Esophagus squamous epithelium (tissue), 5 donors: ENCODE measurements at regions not wholly inside any gene's neighbourhood (a gene's known extent, or its start where the extent isn't known, plus 50 kb on each side); places are given as distances from the start of the nearest gene placed in this dataset.

Source experiments
- DNase-seq: peaks from one replicate; lab custom pipeline; 2025; lab: John Stamatoyannopoulos, UW
- H3K27ac ChIP-seq, 4 donors: fragments of 200-600 bp; sonication (generic); one replicate each; pipeline ENCODE4 v1.5.1; 2016 to 2019; ENCODE audit warnings: mild to moderate bottlenecking in 1 of 4
- H3K27me3 ChIP-seq, 4 donors: fragments of 200-600 bp; sonication (generic); 1 replicate in 3 of 4; 2 replicates in 1 of 4; pipeline versions ENCODE4 v1.5.1 to v1.6.0; 2017 to 2021; ENCODE audit warnings: antibody characterized with exemption in 1 of 4
- H3K36me3 ChIP-seq, 3 donors: fragments of 200-600 bp; sonication (generic); one replicate each; pipeline ENCODE4 v1.5.1; 2016 to 2019
- H3K4me1 ChIP-seq, 3 donors: fragments of 200-600 bp; sonication (generic); one replicate each; pipeline ENCODE4 v1.5.1; 2017 to 2019
- H3K4me3 ChIP-seq, 4 donors: fragments of 200-600 bp; sonication (generic); 1 replicate in 3 of 4; 2 replicates in 1 of 4; pipeline ENCODE4 v1.5.1; 2016 to 2019; ENCODE audit warnings: mild to moderate bottlenecking in 2 of 4, moderate library complexity in 1 of 4
- H3K9me3 ChIP-seq, 3 donors: fragments of 200-600 bp; sonication (generic); one replicate each; pipeline ENCODE4 v1.5.1; 2016 to 2019
- POLR2A ChIP-seq, 4 donors: fragments of 450-650 bp; IDR thresholded peaks; one replicate each; pipeline ENCODE4 v1.6.1; 2017; ENCODE audit warnings: antibody characterized with exemption in 4 of 4, mild to moderate bottlenecking in 4 of 4, moderate library complexity in 3 of 4
- WGBS, 2 donors: methylation state at CpG; one replicate each; pipeline ENCODE4 v1.1.5; 2018; 5-methylcytosine and 5-hydroxymethylcytosine counted together
- intact Hi-C: fragments of 100-400 bp; cut with DNase I; formaldehyde crosslinking; loops from one replicate; pipeline ENCODE4 v1.15.0; 2022
- TF ChIP-seq, protein P1 (sequence below), 6 experiments: fragments of 450-650 bp in 4 of 6; fragments of 200-600 bp in 2 of 6; sonication (generic) in 2 of 6; IDR thresholded peaks; one replicate each; pipeline ENCODE4 v1.5.1; 2016 to 2019; ENCODE audit warnings: antibody characterized with exemption in 6 of 6, mild to moderate bottlenecking in 4 of 6, moderate library complexity in 4 of 6
- donor health status: DM: yes; HTN: yes; CAD: no.

GRCh38 chr22:22768885-22769284, 118.7 kb upstream of the IGLL5 start:
- Histone ChIP-seq H3K9me3 (no peaks in the 10 kb centered on the region), H3K27ac (no peak overlapping the region), H3K36me3 (no peaks in the 10 kb centered on the region), H3K4me3 (no peak overlapping the region), H3K4me1 (no peaks in the 10 kb centered on the region), H3K27me3 (peaks cover 0 to 37% (median 0%) of the 10 kb centered on the region in 4 donors)
- no peak for DNase-seq
- intact Hi-C loops, result no loop called here
- TF ChIP-seq, protein P1, sequence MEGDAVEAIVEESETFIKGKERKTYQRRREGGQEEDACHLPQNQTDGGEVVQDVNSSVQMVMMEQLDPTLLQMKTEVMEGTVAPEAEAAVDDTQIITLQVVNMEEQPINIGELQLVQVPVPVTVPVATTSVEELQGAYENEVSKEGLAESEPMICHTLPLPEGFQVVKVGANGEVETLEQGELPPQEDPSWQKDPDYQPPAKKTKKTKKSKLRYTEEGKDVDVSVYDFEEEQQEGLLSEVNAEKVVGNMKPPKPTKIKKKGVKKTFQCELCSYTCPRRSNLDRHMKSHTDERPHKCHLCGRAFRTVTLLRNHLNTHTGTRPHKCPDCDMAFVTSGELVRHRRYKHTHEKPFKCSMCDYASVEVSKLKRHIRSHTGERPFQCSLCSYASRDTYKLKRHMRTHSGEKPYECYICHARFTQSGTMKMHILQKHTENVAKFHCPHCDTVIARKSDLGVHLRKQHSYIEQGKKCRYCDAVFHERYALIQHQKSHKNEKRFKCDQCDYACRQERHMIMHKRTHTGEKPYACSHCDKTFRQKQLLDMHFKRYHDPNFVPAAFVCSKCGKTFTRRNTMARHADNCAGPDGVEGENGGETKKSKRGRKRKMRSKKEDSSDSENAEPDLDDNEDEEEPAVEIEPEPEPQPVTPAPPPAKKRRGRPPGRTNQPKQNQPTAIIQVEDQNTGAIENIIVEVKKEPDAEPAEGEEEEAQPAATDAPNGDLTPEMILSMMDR (IDR thresholded peaks at IDR 0.05), result no peak
- no peak for TF ChIP-seq POLR2A (IDR thresholded peaks at IDR 0.05)
- 60 to 88% methylated on average over 2 of the region's 2 CpGs for WGBS, 2 donors

GRCh38 chr22:22769434-22770279, 118.0 kb upstream of the IGLL5 start:
- Histone ChIP-seq H3K9me3 (no peaks in the 10 kb centered on the region), H3K4me1 (no peaks in the 10 kb centered on the region), H3K4me3 (no peak overlapping the region), H3K36me3 (no peaks in the 10 kb centered on the region), H3K27ac (no peak overlapping the region), H3K27me3 (peaks cover 0 to 37% (median 0%) of the 10 kb centered on the region in 4 donors)
- intact Hi-C loops, result no loop called here
- no peak for DNase-seq
- 55 to 59% methylated on average over 3 of the region's 4 CpGs for WGBS, 2 donors
- TF ChIP-seq POLR2A (IDR thresholded peaks at IDR 0.05), result no peak
- TF ChIP-seq, protein P1 (IDR thresholded peaks at IDR 0.05), result no peak

DNA sequence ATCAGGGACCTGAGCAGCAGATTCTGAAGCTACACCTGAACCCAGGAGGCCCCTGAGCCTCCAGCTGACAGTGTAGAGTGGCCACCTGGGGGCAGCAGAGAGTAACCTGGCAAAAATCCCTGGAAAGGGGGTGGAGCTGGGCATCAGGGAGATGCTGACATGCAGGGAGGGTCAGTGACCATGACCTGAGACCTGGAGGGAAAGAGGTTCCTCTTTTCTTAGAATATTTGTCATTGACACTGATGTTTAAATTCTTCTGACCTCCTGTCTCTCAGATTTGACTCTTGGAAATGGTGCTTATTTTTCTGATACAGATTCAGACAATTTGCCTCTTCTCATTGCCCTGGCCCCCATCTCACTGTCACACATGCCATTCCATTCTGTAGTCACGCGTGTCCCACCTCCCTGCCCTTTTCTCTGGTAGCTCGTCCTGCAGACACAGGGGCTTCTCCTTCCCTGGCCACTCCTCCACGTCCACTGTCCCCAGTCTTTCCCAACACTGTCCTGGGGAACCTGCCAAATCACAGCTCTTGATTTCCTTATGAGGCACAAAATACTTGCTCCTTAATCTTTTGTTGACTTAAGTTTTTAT, 117.2 kb upstream of the IGLL5 start:
- Histone ChIP-seq H3K4me3 (no peak overlapping the region), H3K27ac (no peak overlapping the region), H3K36me3 (no peaks in the 10 kb centered on the region), H3K9me3 (no peaks in the 10 kb centered on the region), H3K4me1 (no peaks in the 10 kb centered on the region), H3K27me3 (peaks cover 0 to 37% (median 0%) of the 10 kb centered on the region in 4 donors)
- DNase-seq, result no peak
- WGBS, 2 donors, result 30 to 34% methylated on average over 4 of the region's 4 CpGs
- intact Hi-C loops, result no loop called here
- TF ChIP-seq, protein P1 (IDR thresholded peaks at IDR 0.05), result peak; percentile 27 to 64 (median 52)
- no peak for TF ChIP-seq POLR2A (IDR thresholded peaks at IDR 0.05)

DNA sequence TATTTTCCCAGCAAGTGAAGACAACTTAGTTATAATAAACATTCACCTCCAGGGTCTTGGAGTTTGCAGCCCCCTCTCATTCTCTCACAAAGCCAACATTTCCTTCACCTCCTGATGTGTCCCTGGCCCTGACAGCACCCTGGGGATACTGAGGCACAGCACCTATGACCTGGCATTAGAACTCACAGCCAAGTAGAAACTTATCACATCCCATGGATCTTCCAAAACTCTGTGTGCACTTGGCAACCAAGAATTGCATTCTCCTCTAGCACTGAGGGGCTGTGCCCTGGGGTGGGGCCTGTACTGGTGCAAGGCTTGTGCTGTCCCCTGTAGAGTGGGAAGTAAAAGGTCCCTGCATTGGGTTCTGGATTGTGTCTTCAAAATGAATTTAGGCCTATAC, 116.7 kb upstream of the IGLL5 start:
- no peaks in the 10 kb centered on the region for H3K9me3 ChIP-seq
- DNase-seq, result no peak
- TF ChIP-seq, protein P1 (IDR thresholded peaks at IDR 0.05), result no peak
- no peak for TF ChIP-seq POLR2A (IDR thresholded peaks at IDR 0.05)
- H3K4me1 ChIP-seq, result no peaks in the 10 kb centered on the region
- H3K27ac ChIP-seq, result no peak overlapping the region
- H3K4me3 ChIP-seq, result no peak overlapping the region
- H3K36me3 ChIP-seq, result no peaks in the 10 kb centered on the region
- peaks cover 0 to 37% (median 0%) of the 10 kb centered on the region in 4 donors for H3K27me3 ChIP-seq
- intact Hi-C loops, result no loop called here

DNA sequence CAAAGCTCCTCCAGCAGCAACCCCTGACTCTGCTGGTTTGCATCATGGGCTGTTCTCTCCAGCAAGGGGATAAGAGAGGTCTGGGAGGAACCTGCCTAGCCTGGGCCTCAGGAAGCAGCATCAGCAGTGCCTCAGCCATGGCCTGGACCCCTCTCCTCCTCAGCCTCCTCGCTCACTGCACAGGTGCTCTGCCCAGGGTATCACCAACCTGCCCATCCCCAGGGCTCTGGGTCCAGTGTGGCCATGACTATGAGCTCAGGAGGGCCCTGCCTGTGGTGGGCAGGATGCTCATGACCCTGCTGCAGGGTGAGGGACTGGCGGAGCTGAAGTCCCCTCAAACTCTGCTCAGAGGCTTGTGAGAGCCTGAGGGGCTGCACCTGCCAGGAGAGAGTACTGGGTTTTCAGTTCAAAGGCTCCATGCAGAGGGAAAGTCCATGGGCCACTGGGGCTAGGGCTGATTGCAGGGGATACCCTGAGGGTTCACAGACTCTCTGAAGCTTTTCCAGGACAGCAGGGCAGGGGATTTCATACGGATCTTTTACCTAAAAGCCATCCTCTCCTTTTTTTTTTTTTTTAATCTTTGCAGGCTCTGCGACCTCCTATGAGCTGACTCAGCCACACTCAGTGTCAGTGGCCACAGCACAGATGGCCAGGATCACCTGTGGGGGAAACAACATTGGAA, 115.8 kb upstream of the IGLL5 start:
- TF ChIP-seq POLR2A (IDR thresholded peaks at IDR 0.05), result no peak
- TF ChIP-seq, protein P1 (IDR thresholded peaks at IDR 0.05), result no peak
- Histone ChIP-seq H3K4me1 (no peaks in the 10 kb centered on the region), H3K27me3 (peaks cover 0 to 36% (median 0%) of the 10 kb centered on the region in 4 donors), H3K9me3 (no peaks in the 10 kb centered on the region), H3K36me3 (no peaks in the 10 kb centered on the region), H3K27ac (no peak overlapping the region), H3K4me3 (no peak overlapping the region)
- intact Hi-C loops, result no loop called here
- DNase-seq, result no peak
- WGBS, 2 donors, result 59 to 73% methylated on average over 2 to 3 of the region's 4 CpGs
